HG03432 (cell line): ENCODE measurements at regions not wholly inside any gene's neighbourhood (a gene's known extent, or its start where the extent isn't known, plus 50 kb on each side); places are given as distances from the start of the nearest gene placed in this dataset.
"Not testable (repeated sequence)": the region's sequence is repeated elsewhere in the genome, so short reads cannot be mapped to it uniquely, and the experiment has no call there.

Source experiments
- ATAC-seq: cut with Tn5 transposase; IDR thresholded peaks from one replicate; pipeline ENCODE4 v1.9.1; 2021; ENCODE audit warnings: mild to moderate bottlenecking, moderate library complexity; ENCODE audit not compliant: unreplicated experiment

DNA sequence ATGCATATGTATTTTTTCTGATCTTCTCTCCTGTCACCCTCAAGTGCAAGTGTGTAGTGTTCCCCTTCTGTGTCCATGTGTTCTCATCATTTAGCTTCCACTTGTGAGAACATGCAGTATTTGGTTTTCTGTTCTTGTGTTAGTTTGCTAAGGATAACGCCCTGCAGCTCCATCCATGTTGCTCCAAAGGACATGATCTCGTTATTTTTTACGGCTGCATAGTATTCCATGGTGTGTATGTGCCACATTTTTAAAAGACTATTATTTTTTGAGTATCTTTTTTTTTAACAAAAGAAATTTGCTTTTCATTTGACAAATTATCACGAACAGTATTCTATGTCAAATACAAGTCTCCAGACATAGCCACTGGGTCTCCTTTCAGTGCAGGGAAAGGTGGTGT lies 110.1 kb upstream of the ZNF746 start:
- no peak for ATAC-seq

DNA sequence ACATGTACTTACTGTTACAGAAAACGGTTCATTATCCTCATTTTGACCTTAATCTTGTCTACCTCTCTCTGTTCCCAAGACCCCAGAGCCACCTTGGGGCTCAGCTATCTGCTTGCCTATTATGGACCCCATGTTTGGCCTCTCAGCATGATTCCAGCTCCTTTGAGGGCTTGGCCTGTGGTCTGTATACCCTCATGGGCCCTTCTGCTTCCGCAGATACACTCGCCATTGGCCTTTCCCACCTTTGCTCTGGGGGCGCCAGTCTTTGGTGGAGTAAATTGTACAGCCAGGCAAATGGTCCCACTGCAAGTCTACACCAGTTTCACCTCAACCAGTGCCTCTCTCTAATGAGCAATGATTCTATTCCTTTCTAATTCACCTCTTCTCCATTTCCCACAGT lies 109.2 kb upstream of the ZNF746 start:
- ATAC-seq, result no peak

DNA sequence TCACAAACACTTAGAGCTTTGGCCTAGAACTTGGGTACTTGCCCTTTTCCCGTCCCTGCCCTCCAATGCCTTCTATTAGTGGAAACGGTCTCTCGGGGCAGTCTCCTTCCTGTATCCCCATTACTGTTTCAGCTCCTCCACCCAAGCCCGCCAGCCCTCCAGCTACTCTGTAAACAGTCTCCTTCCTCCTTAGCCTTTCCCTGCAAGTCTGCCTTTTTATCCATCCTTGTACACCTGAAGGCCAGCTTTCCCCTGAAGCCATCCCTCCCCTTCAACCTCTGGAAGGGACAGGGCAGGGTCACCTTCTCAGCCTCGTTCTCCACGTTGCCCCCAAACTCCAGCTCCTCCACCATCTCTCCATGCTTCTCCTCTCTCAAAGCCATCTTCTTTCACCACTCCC lies 108.1 kb upstream of the ZNF746 start:
- no peak for ATAC-seq

DNA sequence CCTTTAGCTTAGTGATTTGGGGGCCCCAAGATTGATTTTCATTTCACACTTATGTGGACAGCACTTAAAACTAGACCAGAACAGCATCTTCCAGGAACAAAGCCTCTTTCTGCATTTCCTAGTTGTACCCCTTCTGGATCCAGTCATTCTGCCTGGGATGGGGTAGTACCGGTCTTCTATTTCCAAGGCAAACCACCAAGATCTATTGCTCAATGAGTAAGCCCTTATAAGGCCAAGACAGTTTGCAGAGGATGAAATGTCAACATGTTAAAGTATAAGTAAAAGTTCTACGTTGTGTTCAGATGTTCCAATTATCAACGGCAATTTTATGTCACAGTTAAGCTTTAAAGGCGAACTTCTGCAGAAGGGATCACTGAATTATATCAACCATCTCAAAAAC lies 106.9 kb upstream of the ZNF746 start:
- no peak for ATAC-seq

DNA sequence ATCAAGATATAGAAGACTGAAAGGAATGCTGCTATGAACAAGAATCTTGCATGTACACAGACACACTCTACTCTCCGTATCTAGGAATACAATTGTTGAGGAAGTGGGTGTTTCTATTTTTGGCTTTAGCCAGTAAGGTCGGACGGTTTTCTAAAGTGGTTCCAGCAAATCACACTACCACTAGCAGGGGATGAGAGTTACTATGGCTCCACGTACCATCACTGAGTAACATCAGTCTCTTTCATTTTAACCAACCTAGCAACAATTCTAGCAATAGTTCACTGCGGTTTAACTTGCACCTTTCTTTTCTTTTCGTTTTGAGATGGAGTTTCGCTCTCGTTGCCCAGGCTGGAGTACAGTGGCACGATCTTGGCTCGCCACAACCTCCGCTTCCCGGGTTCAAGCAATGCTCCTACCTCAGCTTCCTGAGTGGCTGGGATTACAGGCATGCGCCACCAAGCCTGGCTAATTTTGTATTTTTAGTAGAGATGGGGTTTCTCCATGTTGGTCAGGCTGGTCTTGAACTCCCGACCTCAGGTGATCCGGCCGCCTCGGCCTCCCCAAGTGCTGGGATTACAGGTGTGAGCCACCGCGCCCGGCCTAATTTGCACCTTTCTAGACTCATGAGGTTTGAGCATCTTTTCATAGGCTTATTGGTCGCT lies 103.2 kb upstream of the ZNF746 start:
- ATAC-seq, result peak; percentile 96

- peak; percentile 42 for ATAC-seq
These were observed 102.1 kb upstream of the ZNF746 start for GRCh38 chr7:149599636-149600206.

DNA sequence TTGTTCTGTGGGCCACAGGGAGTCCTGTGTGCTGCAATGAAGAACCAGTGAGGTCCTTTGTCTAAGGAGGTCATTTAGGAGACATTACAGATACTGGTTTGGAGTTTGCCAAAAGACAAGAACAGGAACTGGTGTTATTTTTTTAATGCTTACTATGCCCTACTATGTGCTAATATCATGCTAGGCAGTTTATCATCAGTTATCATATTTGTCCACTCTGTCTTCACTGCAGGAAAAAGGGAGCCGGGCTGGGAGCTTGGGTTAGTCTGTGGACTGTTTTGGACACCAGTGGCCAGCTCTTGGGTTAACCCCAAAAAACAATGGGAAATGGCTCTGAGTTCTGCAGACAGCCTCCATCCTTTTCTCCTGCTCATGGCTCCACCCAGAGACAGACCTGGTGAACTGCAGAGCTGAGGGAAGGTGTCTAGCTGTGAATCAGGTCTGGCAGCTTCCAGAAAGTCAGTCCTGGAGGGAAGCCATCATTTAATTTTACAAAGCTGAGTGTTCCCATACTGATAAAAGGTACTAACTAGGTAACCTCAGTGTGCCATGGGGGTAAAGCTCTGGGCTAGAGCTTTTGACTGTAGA lies 101.2 kb upstream of the ZNF746 start:
- no peak for ATAC-seq

DNA sequence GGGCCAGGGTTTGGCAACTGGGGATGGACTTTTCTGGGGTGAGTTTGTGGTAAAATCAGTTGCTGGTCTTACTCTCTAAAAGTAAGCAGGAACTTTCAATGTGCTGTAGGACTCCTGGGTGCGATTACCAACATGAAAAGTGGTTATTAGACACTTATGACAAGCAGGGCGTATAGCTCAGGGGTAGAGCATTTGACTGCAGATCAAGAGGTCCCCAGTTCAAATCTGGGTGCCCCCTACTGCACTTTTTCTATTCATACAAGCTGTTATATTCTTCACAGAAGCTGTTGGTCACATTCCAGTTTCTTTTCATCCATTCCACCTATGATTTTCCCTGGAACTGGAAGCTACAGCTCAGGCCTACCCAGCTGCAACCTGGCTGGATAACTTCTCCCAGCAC lies 100.2 kb upstream of the ZNF746 start:
- not testable (repeated sequence) for ATAC-seq

DNA sequence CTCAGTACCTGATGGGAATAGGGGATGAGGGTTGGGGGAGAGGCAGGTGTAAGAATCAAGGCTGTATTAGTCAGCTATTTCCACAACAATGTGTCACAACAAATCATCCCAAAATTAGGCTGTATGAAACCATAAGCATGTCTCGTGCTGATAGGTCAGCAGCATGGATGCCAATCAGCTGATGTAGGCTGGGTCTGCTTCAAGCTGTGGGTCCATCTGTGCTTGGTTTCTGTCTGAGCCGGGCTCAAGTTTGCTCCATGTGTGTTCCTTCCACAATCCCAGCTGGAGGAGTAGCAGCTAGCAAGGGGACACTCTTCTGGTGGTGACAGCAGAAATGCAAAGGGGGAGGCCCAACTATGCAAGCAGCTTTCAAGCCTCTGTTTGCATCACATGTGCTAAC lies 97.9 kb upstream of the ZNF746 start:
- ATAC-seq, result no peak

GRCh38 chr7:149595078-149595477 lies 97.5 kb upstream of the ZNF746 start:
- ATAC-seq, result no peak

- no peak for ATAC-seq
These were observed 91.3 kb upstream of the ZNF746 start for GRCh38 chr7:149588930-149589329.

- no peak for ATAC-seq
These were observed 89.3 kb upstream of the ZNF746 start for GRCh38 chr7:149586646-149587645.

DNA sequence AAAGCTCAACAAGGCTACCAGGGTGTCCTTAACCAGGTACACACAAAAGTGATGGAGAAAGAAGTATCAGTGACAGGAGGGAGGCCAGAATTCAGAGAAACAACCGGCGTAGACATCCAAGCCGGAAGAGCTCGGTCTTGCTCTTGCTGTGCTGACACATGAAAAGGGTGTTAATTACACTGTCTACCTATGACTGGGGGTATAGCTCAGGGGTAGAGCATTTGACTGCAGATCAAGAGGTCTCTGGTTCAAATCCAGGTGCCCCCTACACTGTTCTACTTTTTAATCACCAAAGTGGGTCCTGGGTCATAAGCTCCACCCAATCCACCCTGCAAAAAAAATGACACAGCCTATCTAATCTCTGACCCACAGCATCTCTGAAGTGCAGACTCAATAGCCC lies 86.9 kb upstream of the ZNF746 start:
- ATAC-seq, result no peak

DNA sequence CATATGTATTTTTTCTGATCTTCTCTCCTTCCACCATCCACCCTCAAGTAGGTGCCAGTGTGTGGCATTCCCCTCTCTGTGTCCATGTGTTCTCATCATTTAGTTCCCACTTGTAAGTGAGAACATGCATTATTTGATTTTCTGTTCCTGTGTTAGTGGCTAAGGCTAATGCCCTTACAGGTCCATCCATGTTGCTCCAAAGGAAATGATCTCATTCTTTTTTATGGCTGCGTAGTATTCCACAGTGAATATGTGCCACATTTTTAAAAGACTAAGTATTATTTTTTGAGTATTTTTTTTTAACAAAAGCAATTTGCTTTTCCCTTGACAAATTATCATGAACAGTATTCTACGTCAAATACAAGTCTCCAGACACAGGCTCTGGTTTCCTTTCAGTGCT lies 86.4 kb upstream of the ZNF746 start:
- ATAC-seq, result no peak

GRCh38 chr7:149580328-149580727 lies 82.7 kb upstream of the ZNF746 start:
- no peak for ATAC-seq

GRCh38 chr7:149579365-149579764 lies 81.8 kb upstream of the ZNF746 start:
- not testable (repeated sequence) for ATAC-seq

DNA sequence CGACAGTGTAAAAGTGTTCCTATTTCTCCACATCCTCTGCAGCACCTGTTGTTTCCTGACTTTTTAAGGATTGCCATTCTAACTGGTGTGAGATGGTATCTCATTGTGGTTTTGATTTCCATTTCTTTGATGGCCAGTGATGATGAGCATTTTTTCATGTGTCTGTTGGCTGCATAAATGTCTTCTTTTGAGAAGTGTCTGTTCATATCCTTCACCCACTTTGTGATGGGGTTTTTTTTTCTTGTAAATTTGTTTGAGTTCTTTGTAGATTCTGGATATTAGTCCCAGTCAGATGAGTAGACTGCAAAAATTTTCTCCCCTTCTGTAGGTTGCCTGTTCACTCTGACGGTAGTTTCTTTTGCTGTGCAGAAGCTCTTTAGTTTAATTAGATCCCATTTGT lies 76.8 kb upstream of the ZNF746 start:
- ATAC-seq, result not testable (repeated sequence)

GRCh38 chr7:149573519-149573918 lies 75.9 kb upstream of the ZNF746 start:
- ATAC-seq, result no peak

DNA sequence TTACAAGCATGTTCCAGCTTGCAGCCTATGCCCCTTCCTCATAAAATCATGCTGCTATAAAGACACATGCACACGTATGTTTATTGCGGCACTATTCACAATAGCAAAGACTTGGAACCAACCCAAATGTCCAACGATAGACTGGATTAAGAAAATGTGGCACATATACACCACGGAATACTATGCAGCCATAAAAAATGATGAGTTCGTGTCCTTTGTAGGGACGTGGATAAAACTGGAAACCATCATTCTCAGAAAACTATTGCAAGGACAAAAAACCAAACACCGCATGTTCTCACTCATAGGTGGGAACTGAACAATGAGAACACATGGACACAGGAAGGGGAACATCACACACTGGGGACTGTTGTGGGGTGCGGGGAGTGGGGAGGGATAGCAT lies 75.3 kb upstream of the ZNF746 start:
- ATAC-seq, result not testable (repeated sequence)

DNA sequence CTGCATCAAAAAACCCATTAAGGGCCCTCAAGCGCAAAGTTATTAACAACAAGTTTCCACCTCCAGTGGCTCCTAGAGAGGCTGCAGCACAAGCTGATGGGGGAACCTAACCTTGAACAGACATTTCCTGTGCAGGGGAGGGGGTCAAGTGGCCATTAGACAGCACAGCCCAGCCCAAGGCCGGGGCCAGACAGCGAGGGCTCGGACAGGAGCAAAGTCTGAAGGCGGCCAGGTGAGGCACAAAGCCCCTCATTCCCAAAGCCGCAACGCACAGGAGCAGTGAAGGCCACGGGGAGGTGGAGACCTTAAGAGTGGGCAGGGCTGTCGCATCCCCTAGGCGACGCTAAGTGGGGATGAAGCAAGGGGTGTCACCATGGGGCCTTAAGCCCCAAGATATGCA lies 73.2 kb upstream of the ZNF746 start:
- no peak for ATAC-seq

DNA sequence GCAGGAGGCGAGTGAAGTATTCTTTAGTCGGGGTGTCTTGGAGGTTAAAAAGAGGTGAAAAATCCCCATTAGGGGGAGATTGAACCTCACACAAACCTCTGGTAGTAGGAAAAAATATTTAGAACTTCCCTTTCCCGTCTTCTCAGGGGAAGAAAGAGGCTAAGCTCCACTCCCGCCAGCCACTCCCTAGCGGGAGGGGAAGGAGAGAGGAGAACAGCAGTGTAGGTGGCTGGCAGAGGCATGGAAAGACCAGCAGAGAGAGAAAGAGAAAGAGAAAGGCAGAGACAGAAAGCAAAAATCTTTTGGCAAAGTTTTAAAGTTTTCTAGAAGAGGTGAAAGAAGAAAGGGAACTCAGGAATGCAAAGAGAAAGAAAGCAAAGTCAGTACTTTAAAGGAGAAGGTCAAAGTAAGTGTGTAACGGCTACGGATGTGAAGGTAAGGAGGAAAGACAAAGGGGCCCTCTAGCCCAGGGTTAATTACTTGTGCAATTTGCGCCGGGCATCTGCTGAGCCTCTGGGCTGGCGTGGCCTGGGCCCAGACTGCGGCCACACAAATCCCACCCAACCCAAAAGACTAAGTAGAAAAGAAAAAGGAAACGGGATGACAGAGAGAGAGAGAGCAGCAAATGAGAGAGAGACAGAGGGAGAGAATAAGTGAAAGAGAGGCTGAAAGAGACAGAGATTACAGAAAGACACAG lies 72.3 kb upstream of the ZNF746 start:
- no peak for ATAC-seq
